GM19025 (cell line): ENCODE measurements at regions not wholly inside any gene's neighbourhood (a gene's known extent, or its start where the extent isn't known, plus 50 kb on each side); places are given as distances from the start of the nearest gene placed in this dataset.
"Not testable (repeated sequence)": the region's sequence is repeated elsewhere in the genome, so short reads cannot be mapped to it uniquely, and the experiment has no call there.

ENCODE experiments used
- ATAC-seq: cut with Tn5 transposase; IDR thresholded peaks from one replicate; pipeline ENCODE4 v1.9.1; 2021; ENCODE audit warnings: mild to moderate bottlenecking, low read depth, moderate library complexity; ENCODE audit not compliant: unreplicated experiment

- no peak for ATAC-seq
Observed at GRCh38 chr2:88857274-88857741, 165.8 kb downstream of the RPIA start.

GRCh38 chr2:88857951-88858411 is 166.5 kb downstream of the RPIA start:
- no peak for ATAC-seq

GRCh38 chr2:88859461-88859860 is 168.0 kb downstream of the RPIA start:
- ATAC-seq, result no peak

GRCh38 chr2:88860421-88861075 is 169.1 kb downstream of the RPIA start:
- ATAC-seq, result no peak

DNA sequence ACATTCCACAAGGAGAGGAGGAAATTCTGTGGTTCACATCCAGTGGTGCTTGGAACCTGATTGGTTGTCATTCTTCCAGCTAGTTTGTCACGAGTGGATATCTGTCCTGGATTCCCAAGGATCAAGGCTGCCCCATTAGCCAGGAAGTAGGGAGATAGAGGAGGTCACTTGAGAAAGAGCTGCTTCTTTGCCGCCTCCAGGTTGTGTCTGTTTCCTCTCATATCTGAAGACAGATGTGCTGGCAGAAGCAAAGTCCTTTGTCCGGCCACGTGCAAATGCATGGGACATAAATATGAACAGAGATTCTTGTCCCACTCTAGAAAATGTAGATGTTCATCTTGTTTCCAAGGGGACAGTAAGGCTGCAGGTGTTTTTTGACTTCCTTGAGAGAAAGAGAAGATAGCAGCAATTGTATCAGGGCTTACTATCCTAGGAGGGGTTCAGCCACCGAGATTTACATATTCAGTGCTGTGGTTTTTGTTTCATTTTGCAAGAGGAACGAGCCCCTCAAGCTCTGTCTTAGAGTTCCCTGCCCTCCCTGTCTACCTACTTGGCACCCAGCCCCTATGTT is 174.4 kb downstream of the RPIA start:
- ATAC-seq, result no peak

GRCh38 chr2:88866756-88867155 is 175.3 kb downstream of the RPIA start:
- no peak for ATAC-seq

- no peak for ATAC-seq
Observed at GRCh38 chr2:88868861-88869260, 177.4 kb downstream of the RPIA start.

DNA sequence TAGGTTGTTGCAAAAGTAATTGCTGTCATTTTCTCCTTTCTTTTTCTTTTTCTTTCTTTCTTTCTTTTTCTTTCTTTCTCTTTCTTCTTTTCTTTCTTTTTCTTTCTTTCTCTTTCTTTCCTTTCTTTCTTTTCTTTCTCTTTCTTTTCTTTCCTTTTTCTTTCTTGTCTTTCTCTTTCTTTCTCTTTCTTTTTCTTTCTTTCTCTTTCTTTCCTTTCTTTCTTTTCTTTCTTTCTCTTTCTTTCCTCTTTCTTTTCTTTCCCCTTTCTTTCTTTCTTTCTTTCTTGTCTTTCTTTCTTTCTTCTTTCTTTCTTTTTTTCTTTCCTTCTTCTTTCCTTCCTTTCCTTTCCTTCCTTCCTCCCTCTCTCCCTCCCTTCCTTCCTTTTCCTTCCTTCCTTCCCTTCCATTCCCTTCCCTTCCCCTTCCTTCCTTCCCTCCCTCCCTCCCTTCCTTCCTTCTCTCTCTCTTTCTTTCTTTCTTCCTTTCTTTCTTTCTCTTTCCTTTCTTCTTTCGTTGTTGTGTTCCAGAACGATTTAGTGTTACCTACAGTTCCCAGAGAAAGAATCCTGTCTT is 178.9 kb downstream of the RPIA start:
- ATAC-seq, result no peak

- ATAC-seq, result no peak
Observed at GRCh38 chr2:88871336-88871735, 179.9 kb downstream of the RPIA start.

DNA sequence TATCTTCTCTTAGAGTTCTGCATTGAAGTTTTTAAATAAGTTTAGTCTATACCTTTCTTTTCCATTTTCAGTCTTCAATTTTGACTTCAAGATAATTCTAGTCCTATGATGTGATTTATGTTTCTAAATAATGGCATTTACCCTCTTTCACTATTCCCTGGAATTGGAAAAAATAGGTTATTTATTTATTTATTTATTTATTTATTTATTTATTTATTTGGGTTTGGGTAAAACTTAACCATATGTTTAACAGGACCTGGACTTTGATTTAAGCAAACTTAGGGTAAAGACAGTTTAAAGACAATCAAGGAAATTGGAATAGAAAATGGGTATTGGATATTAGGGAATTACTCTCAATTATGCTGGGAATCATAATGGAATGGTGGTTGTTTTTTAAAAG is 182.1 kb downstream of the RPIA start:
- ATAC-seq, result no peak

- no peak for ATAC-seq
Observed at GRCh38 chr2:88874063-88874657, 182.7 kb downstream of the RPIA start.

GRCh38 chr2:88875736-88876135 is 184.3 kb downstream of the RPIA start:
- no peak for ATAC-seq

DNA sequence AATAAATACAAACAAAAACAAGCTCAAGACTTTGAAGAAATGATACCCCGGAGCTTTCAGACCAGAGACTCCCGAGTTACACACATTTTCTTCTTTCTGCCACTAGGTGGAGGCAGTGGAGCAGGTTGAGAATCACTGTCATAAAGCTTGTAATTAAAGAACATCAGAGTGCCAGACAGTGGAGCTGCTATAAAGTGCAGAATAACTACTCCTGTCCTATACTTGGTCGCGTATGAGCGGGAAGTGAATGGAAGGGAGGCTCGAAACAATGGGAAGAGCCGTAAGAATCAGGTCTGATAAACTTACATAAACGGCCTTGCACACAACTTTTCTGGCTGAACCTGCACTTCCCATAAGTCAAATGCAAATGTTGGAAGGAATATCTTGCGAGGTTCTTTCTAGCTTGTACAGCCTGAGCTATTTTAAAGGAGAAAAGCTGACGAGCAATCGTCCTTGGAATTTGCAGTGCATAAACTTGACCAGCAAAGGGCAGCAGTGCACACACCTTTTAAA is 189.0 kb downstream of the RPIA start:
- no peak for ATAC-seq

GRCh38 chr2:88885275-88885674 is 193.8 kb downstream of the RPIA start:
- ATAC-seq, result no peak

DNA sequence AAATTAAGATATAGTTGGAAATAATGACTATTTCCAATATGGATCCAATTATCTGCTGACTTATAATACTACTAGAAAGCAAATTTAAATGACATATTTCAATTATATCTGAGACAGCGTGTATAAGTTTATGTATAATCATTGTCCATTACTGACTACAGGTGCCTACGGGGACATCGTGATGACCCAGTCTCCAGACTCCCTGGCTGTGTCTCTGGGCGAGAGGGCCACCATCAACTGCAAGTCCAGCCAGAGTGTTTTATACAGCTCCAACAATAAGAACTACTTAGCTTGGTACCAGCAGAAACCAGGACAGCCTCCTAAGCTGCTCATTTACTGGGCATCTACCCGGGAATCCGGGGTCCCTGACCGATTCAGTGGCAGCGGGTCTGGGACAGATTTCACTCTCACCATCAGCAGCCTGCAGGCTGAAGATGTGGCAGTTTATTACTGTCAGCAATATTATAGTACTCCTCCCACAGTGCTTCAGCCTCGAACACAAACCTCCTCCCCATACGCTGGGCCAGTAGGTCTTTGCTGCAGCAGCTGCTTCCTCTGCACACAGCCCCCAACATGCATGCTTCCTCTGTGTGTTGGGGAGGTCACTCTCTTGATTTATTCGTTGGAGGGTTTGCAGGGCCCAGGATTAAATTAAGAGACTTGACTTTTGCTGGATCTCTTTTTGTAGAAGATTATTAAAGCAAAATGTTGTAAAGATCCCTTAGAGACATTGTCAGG is 194.4 kb downstream of the RPIA start:
- ATAC-seq, result no peak

GRCh38 chr2:88887466-88887865 is 196.0 kb downstream of the RPIA start:
- ATAC-seq, result not testable (repeated sequence)

GRCh38 chr2:88892207-88892606 is 200.7 kb downstream of the RPIA start:
- ATAC-seq, result no peak

DNA sequence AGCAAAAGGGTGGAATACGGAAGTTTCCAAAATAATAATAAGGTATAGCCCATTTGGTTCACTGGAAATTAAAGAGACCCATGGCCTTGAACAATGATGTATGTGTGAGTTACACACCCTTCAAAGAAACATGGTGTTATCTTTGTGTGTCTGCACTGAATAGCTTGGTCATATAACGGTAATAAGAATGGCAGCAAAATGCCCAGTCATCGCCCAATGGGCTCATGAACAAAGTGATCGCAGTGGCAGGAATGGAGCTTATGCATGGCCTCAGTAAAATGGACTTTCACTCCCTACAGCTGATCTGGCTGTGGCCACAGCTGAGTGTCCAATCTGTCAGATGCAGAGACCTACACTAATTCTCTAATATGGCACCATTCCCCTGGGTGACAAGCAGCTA is 201.3 kb downstream of the RPIA start:
- ATAC-seq, result no peak

DNA sequence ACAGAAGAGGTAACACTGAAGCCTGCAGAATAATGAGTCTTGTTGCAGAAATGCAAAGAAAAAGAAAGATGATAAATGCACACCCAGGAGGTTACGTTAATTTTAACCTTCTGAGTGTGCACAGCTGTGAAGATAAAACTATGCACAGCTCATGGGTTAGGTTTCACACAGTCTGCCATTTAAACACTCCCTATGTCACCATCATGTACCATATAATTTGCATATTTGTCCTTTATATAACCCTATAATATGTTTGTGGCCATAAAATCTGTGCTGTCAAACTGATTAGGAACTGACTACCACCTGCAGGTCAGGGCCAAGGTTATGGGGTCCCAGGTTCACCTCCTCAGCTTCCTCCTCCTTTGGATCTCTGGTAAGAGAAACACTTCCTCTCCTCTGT is 205.5 kb downstream of the RPIA start:
- ATAC-seq, result no peak

DNA sequence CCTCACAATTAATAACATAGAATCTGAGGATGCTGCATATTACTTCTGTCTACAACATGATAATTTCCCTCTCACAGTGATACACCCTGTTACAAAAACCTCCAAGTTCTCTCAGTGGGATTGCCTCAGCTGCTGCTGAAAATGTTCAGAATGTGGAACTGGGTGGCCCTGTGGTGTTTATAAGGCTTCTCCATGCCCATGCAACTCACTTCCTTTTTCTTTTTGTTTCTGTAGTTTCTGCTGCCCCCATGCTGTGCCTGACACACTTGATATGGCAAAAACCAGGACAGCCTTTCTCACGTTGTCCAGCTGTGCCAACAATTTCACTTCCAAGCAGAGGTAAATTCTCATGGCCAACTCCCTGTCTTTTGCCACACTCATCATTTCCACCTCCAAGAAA is 206.2 kb downstream of the RPIA start:
- ATAC-seq, result no peak
